EH (cell line): ENCODE measurements at regions not wholly inside any gene's neighbourhood (a gene's known extent, or its start where the extent isn't known, plus 50 kb on each side); places are given as distances from the start of the nearest gene placed in this dataset.
"Not testable (repeated sequence)": the region's sequence is repeated elsewhere in the genome, so short reads cannot be mapped to it uniquely, and the experiment has no call there.

ENCODE experiments used
- DNase-seq: peaks from one replicate; pipeline ENCODE4 v3.0.0-alpha.2; 2015; ENCODE audit warnings: low read depth

DNA sequence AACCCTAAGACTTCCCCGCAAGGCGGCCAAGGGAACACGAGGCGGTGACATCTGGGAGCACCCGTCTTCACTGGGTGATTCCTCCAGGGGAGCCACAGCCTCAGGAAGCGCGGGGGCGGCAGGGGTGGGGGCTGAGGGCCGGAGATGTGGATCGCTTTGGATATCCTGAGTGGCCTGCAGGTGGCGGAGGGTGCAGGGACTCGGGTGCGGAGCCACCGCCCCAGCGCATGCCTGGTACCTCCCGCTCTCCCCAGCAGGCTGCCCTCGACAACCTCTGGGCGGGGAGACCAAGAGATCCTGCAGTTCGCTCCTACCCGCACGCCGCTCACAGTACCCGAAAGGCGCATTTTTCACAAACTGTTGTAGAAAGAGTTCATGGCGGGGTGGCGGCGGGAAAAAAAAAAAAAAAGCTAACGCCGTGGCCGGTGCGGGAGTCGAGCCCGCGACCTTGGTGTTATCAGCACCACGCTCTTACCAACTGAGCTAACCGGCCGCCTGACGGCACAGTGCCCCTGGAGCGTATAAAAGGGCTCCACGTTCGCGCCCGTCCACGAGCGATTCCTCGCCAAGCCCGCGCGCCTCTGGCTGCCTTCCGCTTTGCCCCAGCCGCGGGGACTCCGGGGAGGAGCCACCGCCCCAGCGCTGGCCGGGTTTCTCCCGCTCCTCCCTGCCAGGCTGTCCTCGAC, 124.7 kb upstream of the PRKX start:
- not testable (repeated sequence) for DNase-seq

DNA sequence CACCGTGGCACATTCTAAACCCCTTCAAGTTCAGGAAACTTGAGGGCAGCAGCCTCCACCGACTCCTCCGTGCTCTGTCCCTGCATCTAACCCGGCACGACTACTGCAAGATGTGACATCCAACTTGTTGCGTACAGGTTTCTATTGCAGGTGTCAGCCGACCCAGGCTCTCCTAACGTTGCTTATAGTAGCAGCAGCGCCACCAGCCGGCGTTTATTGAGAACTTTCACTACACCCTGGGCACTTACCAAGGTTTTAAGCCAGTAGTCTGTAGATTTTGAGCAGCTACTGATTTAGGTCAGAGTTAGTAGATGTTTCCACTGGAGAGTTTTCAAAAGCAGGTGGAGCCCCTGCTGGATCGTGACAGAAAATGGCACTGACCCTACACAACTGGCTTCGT, 123.8 kb upstream of the PRKX start:
- not testable (repeated sequence) for DNase-seq

GRCh38 chrX:3833761-3834542, 120.5 kb upstream of the PRKX start:
- DNase-seq = not testable (repeated sequence)

GRCh38 chrX:3830020-3830419, 116.6 kb upstream of the PRKX start:
- DNase-seq = not testable (repeated sequence)

GRCh38 chrX:3829041-3829531, 115.6 kb upstream of the PRKX start:
- not testable (repeated sequence) for DNase-seq

GRCh38 chrX:3828378-3829040, 115.1 kb upstream of the PRKX start:
- DNase-seq = not testable (repeated sequence)

DNA sequence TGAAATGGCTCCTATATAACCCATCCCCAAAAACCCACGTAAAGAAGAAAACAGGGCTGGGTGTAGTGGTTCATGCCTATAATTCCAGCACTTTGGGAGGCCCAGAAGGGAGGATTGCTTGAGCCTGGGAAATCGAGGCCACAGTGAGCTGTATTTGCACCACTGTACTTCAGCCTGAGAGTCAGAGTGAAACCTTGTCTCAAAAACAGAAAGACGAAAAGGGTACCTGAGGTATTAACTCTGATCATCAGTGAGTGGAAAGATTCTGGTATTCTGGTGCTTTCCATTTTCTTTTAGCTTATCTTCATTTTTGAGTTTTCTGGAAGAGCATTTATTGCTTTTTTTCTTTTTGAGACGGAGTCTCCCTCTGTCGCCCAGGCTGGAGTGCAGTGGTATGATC, 110.6 kb upstream of the PRKX start:
- not testable (repeated sequence) for DNase-seq

DNA sequence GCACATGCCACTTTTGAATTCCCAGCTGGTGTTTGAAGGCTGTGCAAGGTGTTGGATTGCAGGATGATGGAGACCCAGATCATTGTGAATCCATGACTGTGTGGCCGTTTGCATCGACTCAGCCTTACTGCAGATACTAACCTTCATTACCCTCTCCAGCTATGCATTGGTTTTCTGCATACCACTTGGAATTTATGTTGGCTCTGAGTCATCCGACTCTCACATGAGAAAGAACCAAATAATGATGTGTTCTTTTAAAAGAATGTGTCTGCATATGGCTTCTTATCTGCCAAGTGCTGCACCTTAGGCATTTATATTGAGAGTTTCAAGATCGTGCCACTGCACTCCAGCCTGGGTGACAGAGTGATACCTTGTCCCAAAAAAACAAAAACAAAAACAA, 106.7 kb upstream of the PRKX start:
- peak; percentile 88 for DNase-seq

GRCh38 chrX:3817480-3817879, 104.0 kb upstream of the PRKX start:
- DNase-seq = not testable (repeated sequence)

GRCh38 chrX:3815896-3816664, 102.6 kb upstream of the PRKX start:
- DNase-seq = peak; percentile 53

DNA sequence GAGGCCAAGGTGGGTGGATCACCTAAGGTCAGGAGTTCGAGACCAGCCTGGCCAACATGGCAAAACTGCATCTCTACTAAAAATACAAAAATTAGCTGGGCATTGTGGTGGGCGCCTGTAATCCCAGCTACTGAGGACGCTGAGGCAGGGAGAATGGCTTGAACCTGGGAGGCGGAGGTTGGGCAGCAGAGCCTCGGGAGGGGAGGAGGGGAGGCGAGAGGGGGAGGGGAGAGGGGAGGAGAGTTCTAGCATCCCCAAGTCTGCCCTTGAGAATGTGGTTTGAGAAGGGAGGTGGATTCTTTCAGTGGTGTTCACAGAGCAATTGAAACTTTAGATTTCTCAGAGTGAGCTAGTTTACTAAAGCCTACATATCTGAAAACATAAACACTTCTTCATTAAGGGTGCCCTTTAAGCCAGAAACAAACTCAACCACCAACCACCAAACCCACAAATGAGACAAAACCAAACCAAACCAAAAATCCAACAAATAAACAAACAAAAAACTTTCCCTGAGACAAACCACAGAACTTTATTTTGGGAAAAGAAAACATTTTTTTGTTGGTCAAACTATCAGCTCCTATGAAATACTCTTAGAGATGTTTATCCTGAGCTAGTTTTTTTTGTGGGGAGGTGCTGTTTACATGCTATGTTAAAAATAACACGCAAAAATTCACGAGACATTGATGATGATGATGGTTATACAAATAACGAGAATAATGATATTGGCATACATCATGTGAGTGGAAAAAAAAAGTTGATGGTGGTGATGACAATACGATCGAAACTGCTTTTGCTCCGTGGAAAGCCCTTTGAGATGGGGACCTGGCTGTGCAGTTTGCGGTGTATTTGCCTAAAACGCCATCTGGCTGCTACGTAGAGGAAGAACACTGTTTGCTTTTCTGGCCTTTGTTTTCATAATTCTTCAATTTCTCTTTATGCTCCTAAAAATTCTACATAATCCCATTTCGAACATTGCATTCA, 98.2 kb upstream of the PRKX start:
- peak; percentile 55 for DNase-seq

- DNase-seq = no peak
These were observed 94.5 kb upstream of the PRKX start for GRCh38 chrX:3807906-3808305.

DNA sequence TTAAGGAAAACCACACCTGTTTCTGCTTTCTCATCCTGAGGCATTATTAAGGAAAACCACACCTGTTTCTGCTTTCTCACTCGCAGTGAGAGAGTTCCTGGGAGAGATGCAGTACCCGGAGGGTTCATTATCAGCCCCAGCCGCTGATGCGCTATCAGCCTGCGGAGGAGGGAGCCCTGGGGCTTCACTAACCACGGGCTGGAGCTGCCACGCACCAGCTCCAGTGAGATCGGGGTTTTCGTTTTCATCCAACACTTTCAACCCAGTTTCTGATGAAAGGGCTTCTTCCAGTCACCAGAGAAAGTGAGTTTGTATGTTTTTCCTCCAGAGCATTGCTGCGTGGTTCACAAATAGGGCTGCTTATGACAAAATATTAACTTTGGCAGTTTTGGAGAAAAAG, 93.2 kb upstream of the PRKX start:
- DNase-seq = no peak

- no peak for DNase-seq
These were observed 90.3 kb upstream of the PRKX start for GRCh38 chrX:3803713-3804112.

GRCh38 chrX:3803305-3803704, 89.9 kb upstream of the PRKX start:
- DNase-seq = no peak

DNA sequence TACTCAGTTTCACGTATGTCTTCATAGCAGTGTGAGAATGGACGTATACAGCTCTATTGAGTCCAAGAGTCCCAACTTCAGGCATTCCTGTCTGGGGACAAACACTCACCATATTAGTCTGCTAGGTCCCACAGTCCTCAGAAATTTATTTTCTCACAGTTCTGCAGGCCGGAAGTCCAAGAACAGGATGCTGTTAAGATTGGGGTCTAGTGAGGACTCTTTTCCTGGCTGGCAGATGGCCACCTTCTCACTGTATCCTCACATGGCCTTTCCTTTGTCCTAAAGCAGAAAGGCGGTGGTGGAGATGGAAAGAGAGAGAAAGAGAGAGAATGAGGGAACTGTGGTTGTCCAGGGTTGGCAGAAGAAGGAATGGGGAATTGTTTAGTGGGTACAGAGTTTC, 82.0 kb upstream of the PRKX start:
- not testable (repeated sequence) for DNase-seq

GRCh38 chrX:3791449-3791848, 78.0 kb upstream of the PRKX start:
- no peak for DNase-seq

DNA sequence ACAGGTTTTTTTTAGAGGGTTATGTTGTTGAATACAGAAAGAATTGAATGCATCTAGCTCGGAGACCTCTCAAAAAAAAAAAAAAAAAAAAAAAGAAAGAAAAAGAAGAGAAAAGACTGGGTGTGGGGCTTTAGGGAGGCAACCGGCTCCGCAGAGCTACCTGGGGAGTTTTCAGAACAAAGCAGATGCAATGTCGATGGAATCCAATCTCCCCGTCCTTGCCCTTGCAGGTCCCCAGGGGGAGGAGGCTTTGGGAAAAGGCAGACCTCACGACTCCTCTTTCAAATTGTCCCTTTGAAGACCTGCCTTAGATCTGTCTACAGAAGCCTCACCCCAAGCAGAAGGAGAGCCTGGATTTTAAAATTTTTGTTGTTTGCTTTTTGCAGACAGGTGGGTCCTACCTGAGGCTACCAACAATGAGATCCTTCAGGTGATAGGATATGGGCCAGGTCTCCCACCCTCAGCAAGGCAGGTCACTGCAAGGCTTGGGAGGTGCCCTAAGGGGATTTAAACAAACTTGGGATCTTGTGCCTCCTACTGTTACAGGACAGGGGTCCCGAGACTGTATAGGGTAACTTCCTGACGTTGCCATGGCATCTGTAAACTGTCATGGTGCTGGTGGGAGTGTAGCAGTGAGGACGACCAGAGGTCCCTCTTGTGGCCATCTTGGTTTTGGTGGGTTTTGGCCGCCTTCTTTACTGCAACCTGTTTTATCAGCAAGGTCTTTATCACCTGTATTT, 75.2 kb upstream of the PRKX start:
- DNase-seq = no peak

DNA sequence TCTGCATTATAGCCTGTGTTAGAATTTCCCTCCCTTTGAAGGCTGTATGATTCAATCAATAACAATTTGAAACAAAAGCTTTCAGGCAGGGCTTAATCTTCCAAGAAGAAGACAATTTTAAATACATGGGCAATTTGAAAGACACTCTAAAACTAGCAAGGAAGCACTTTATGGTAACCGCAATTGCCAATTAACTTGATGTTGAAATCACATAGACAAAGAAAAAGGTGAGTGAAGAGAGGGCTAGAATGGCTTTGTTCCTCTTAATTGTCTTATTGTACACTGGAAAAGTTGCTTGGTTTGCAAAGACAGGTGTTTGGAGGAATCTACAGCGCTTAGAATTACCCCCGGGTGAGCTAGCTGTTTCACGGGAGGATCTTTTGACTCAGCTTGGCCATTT, 74.4 kb upstream of the PRKX start:
- DNase-seq = no peak

- not testable (repeated sequence) for DNase-seq
These were observed 72.4 kb upstream of the PRKX start for GRCh38 chrX:3785822-3786221.
